ENCODE measurements at regions not wholly inside any gene's neighbourhood (a gene's known extent, or its start where the extent isn't known, plus 50 kb on each side); places are given as distances from the start of the nearest gene placed in this dataset.

DNA sequence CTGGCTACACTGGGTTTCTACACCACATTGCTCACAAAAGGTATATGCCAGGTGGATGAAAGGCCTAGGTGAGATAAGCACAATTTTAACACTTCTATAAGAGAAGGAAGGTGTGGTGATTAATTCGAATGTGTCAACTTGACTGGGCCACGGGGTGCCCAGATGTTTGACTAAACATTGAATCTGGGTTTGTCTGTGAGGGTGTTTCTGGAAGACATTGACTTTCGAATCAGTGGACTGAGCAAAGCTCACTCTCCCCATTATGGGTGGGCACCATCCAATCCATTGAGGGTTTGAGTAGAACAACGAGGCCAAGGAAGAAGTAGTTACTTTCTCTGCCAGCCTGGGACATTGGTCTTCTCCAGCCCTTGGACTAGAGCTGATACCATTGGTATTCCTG is 78.2 kb upstream of the COL5A1 start:
- DNase-seq, result no peak
- Histone ChIP-seq H3K4me1 (replicated peaks in 1 of 2) (no peaks in the 10 kb centered on the region), H3K36me3 (replicated peaks in 1 of 2) (no peaks in the 10 kb centered on the region), H3K27ac (no peak overlapping the region), H3K4me3 (no peak overlapping the region), H3K27me3 (no peaks in the 10 kb centered on the region), H3K9me3 (replicated peaks in 1 of 3) (no peaks in the 10 kb centered on the region)
- WGBS, 4 donors, result 78 to 87% (median 83%) methylated on average over 3 to 4 of the region's 4 CpGs
- no peak for TF ChIP-seq POLR2A (IDR thresholded peaks at IDR 0.05)
- TF ChIP-seq, protein P1, sequence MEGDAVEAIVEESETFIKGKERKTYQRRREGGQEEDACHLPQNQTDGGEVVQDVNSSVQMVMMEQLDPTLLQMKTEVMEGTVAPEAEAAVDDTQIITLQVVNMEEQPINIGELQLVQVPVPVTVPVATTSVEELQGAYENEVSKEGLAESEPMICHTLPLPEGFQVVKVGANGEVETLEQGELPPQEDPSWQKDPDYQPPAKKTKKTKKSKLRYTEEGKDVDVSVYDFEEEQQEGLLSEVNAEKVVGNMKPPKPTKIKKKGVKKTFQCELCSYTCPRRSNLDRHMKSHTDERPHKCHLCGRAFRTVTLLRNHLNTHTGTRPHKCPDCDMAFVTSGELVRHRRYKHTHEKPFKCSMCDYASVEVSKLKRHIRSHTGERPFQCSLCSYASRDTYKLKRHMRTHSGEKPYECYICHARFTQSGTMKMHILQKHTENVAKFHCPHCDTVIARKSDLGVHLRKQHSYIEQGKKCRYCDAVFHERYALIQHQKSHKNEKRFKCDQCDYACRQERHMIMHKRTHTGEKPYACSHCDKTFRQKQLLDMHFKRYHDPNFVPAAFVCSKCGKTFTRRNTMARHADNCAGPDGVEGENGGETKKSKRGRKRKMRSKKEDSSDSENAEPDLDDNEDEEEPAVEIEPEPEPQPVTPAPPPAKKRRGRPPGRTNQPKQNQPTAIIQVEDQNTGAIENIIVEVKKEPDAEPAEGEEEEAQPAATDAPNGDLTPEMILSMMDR (IDR thresholded peaks at IDR 0.05), result no peak
- intact Hi-C loops (cut with DNase I), result no loop called here

DNA sequence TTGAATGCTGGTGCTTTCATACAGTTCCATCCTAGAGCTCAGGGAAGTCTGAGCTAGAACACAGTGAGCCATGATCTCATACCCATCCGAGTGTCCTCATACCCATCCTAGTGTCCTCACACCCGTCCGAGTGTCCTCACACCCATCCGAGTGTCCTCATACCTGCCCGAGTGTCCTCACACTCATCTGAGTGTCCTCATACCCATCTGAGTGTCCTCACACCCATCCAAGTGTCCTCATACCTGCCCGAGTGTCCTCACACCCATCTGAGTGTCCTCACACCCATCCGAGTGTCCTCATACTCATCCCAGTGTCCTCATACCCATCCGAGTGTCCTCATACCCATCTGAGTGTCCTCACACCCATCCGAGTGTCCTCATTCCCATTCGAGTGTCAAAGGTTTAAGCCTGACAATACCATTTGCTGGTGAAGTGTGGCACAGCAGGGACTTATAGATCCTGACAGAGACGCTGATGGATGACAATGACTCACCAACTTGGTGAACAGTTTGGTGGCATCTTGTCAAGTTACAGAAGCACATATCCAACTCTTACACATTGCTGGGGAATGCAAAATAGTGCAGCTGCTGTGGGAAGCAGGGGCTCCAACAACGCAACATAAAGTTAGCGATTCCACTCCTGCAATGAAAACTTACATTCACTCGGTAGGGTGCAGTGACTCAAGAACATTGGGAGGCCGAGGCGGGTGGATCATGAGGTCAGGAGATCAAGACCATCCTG is 77.0 kb upstream of the COL5A1 start:
- Histone ChIP-seq H3K36me3 (replicated peaks in 1 of 2) (no peaks in the 10 kb centered on the region), H3K27ac (no peak overlapping the region), H3K4me3 (no peak overlapping the region), H3K4me1 (replicated peaks in 1 of 2) (no peaks in the 10 kb centered on the region), H3K27me3 (no peaks in the 10 kb centered on the region), H3K9me3 (replicated peaks in 1 of 3) (no peaks in the 10 kb centered on the region)
- intact Hi-C loops (cut with DNase I), result no loop called here
- peak in 1 of 7 donors; percentile 1 for DNase-seq
- 75 to 80% (median 79%) methylated on average over 16 of the region's 16 CpGs for WGBS, 4 donors
- TF ChIP-seq, protein P1 (IDR thresholded peaks at IDR 0.05), result no peak
- TF ChIP-seq POLR2A (IDR thresholded peaks at IDR 0.05), result no peak

DNA sequence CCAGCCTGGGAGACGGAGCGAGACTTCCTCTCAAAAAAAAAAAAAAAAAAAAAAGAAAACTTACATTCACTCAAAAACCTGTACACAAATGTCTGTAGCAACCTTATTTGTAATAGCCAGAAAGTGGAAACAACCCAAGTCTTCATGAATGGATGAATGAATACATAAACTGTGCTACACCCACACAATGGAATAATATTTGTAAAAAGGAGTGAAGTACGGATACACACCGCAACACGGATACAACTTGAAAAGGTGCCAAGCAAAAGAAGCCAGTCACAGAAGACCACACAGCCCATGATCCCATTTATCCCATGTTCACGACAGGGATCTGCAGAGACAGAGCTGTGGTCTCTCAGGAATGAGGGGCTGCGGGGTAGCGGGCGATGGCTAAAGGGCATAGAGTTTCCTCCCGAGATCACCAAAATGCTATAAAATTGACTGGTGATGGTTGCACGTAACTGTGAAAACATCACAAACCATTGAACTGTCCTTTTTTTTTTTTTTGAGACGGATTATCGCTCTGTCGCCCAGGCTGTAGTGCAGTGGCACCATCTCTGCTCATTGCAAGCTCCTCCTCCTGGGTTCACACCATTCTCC is 76.2 kb upstream of the COL5A1 start:
- no peak overlapping the region for H3K4me3 ChIP-seq
- WGBS, 4 donors, result 83 to 89% (median 88%) methylated on average over 14 of the region's 14 CpGs
- DNase-seq, result peak in 2 of 7 donors; percentile 1 to 21

DNA sequence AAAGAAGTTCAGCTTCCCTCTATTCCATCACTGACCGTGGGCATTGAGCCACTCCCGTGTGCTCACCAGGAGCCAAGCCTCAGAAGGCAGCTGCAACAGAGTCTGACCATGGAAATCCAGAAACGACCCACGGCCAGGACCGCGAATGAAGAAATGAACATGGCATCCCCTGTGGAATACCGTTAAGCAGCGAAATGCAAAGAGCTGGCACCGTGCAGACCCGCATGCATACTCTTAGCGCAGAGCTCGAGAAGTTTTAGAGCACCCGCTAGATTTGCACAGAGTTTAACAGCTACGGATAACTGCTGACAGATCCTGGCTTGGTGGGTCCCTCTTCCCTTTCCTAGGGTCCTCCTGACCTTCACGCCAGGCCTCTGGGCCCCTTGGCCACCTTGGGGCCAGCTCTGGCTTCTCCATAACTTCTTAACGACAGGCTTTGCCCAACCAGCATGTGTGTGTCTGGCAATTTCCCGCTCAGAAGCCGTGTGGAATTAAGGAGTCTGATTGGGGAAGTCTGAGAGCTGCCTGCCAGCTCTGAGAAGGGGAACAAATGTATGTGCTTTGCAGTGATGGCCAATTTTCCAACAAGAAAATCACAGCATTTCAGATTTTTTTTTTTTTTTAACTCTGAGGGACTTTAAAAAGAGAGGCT is 75.3 kb upstream of the COL5A1 start:
- H3K4me3 ChIP-seq, result no peak overlapping the region
- no peaks in the 10 kb centered on the region for H3K27me3 ChIP-seq
- no peak overlapping the region for H3K27ac ChIP-seq
- DNase-seq, result peak in 1 of 7 donors; percentile 39
- no peaks in the 10 kb centered on the region for H3K36me3 ChIP-seq (replicated peaks in 1 of 2)
- 88 to 92% (median 92%) methylated on average over 15 to 18 of the region's 18 CpGs for WGBS, 4 donors
- intact Hi-C loops (cut with DNase I), result no loop called here
- H3K9me3 ChIP-seq (replicated peaks in 1 of 3), result no peaks in the 10 kb centered on the region
- no peak for TF ChIP-seq POLR2A (IDR thresholded peaks at IDR 0.05)
- TF ChIP-seq, protein P1 (IDR thresholded peaks at IDR 0.05), result no peak
- no peaks in the 10 kb centered on the region for H3K4me1 ChIP-seq (replicated peaks in 1 of 2)

More for the DNA sequence above, 76.2 kb upstream of the COL5A1 start:
- no peak overlapping the region for H3K27ac ChIP-seq
- no peaks in the 10 kb centered on the region for H3K4me1 ChIP-seq (replicated peaks in 1 of 2)
- no peaks in the 10 kb centered on the region for H3K27me3 ChIP-seq
- no peaks in the 10 kb centered on the region for H3K36me3 ChIP-seq (replicated peaks in 1 of 2)
- intact Hi-C loops (cut with DNase I), result no loop called here
- no peaks in the 10 kb centered on the region for H3K9me3 ChIP-seq (replicated peaks in 1 of 3)
- no peak for TF ChIP-seq POLR2A (IDR thresholded peaks at IDR 0.05)
- TF ChIP-seq, protein P1 (IDR thresholded peaks at IDR 0.05), result no peak
